Osteocyte (in vitro differentiated cells): ENCODE measurements at regions not wholly inside any gene's neighbourhood (a gene's known extent, or its start where the extent isn't known, plus 50 kb on each side); places are given as distances from the start of the nearest gene placed in this dataset.

ENCODE experiments used
- DNase-seq: peaks from one replicate; pipeline ENCODE4 v3.0.0; 2021; ENCODE audit warnings: mixed read lengths; ENCODE audit not compliant: unreplicated experiment; ENCODE audit errors: extremely low spot score
- H3K27ac Mint-ChIP-seq: one replicate; pipeline ENCODE4 v1.8.0; 2021; ENCODE audit warnings: mild to moderate bottlenecking, mixed read lengths; ENCODE audit not compliant: unreplicated experiment
- H3K27me3 Mint-ChIP-seq: one replicate; pipeline ENCODE4 v1.8.0; 2021; ENCODE audit warnings: mixed read lengths; ENCODE audit not compliant: unreplicated experiment
- H3K36me3 Mint-ChIP-seq: one replicate; pipeline ENCODE4 v1.8.0; 2021; ENCODE audit warnings: mixed read lengths; ENCODE audit not compliant: unreplicated experiment
- H3K4me1 Mint-ChIP-seq: one replicate; pipeline ENCODE4 v1.8.0; 2021; ENCODE audit warnings: mixed read lengths; ENCODE audit not compliant: unreplicated experiment
- H3K4me3 Mint-ChIP-seq: one replicate; pipeline ENCODE4 v1.8.0; 2021; ENCODE audit warnings: mild to moderate bottlenecking, moderate library complexity, mixed read lengths; ENCODE audit not compliant: unreplicated experiment
- H3K9me3 Mint-ChIP-seq: one replicate; pipeline ENCODE4 v1.8.0; 2021; ENCODE audit warnings: mixed read lengths; ENCODE audit not compliant: unreplicated experiment
- TF ChIP-seq, protein P1 (sequence below): fragments of 200-600 bp; sonication (generic); IDR thresholded peaks from 2 replicates; pipeline ENCODE4 v1.5.0; 2021; ENCODE audit warnings: antibody characterized with exemption, mild to moderate bottlenecking, moderate library complexity

DNA sequence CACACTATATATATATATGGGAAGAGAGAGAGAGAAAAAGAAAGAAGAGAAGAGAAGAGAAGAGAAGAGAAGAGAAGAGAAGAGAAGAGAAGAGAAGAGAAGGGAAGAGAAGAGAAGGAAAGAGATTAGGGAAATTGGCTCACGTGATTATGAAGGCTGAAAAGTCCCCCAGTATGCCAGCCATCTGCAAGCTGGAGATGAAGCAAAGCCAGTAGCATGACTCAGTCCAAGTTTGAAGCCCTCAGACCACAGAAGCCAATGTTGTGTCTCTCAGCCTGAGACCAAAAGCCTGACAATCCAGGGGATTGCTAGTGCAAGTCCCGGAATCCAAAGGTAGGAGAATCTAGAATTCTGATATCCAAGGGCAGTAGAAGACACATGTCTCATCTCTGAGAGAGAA is 206.3 kb upstream of the PRSS1 start:
- Mint-ChIP-seq H3K4me3 (no peak overlapping the region), H3K4me1 (peaks cover 19% of the 10 kb centered on the region), H3K9me3 (peaks cover 1% of the 10 kb centered on the region), H3K27me3 (no peaks in the 10 kb centered on the region), H3K36me3 (no peaks in the 10 kb centered on the region), H3K27ac (no peak overlapping the region)
- no peak for DNase-seq
- TF ChIP-seq, protein P1, sequence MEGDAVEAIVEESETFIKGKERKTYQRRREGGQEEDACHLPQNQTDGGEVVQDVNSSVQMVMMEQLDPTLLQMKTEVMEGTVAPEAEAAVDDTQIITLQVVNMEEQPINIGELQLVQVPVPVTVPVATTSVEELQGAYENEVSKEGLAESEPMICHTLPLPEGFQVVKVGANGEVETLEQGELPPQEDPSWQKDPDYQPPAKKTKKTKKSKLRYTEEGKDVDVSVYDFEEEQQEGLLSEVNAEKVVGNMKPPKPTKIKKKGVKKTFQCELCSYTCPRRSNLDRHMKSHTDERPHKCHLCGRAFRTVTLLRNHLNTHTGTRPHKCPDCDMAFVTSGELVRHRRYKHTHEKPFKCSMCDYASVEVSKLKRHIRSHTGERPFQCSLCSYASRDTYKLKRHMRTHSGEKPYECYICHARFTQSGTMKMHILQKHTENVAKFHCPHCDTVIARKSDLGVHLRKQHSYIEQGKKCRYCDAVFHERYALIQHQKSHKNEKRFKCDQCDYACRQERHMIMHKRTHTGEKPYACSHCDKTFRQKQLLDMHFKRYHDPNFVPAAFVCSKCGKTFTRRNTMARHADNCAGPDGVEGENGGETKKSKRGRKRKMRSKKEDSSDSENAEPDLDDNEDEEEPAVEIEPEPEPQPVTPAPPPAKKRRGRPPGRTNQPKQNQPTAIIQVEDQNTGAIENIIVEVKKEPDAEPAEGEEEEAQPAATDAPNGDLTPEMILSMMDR = no peak

DNA sequence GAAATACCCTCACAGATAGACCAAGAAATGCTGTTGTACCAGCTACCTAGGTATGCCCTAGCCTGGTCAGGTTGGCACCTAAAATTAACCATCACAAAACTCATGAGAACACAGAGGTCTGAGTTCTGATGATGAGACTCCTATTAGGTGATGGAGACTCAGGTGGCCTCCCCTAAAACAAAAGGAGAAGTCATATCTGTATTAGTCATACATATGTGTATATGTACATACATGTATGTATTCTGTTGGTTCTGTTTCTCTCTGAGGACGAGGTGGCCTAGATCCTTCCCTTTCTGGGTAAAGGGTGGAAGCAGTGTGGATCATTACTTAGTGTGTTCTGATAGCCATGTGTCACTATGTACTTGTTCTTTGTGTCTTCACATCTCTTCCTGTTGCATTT is 207.2 kb upstream of the PRSS1 start:
- Mint-ChIP-seq H3K27me3 (no peaks in the 10 kb centered on the region), H3K9me3 (no peaks in the 10 kb centered on the region), H3K4me3 (no peak overlapping the region), H3K27ac (no peak overlapping the region), H3K4me1 (peaks cover 19% of the 10 kb centered on the region), H3K36me3 (no peaks in the 10 kb centered on the region)
- TF ChIP-seq, protein P1 = no peak
- no peak for DNase-seq

DNA sequence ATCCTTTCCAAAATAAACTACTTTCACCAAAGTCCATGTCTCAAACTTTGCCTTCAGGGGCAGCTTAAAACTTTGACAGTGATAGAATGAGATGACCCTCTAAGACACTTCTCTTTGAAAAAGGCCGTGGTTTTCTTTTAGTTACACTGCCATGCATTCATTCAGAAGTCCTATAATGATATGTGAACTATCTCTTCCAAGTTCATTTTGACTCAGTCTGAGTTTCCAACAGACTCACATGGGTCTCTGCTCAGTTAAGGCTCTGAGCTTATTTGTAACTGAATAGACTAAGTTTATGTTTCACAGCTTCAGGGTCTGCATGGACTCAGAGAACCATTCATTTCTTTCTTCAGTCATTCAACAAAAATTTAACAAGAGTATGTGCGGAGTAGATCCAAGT is 208.9 kb upstream of the PRSS1 start:
- TF ChIP-seq, protein P1 = no peak
- Mint-ChIP-seq H3K27me3 (no peaks in the 10 kb centered on the region), H3K9me3 (no peaks in the 10 kb centered on the region), H3K4me1 (peaks cover 19% of the 10 kb centered on the region), H3K36me3 (no peaks in the 10 kb centered on the region), H3K27ac (peak overlapping the region; percentile 40), H3K4me3 (no peak overlapping the region)
- no peak for DNase-seq

DNA sequence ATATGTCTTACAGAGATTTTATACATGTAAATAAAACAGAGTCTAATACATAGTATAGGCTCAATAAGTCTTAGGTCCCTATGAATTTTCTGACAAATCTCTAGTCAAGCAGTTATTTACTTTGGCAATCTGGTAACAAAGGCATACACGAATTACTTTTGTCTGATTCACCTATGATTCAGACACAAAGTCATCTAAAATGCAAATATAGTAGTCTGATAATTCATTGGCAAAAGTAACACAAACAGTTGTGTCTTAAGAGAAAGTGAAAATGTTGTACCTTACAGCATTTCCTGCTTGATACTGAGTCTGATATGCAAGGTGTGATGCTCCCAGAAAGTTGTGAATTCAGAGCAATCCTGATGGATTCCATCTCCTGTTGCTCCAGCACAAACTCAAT is 209.4 kb upstream of the PRSS1 start:
- H3K27ac Mint-ChIP-seq = peak overlapping the region; percentile 40
- H3K9me3 Mint-ChIP-seq = no peaks in the 10 kb centered on the region
- H3K4me3 Mint-ChIP-seq = no peak overlapping the region
- H3K4me1 Mint-ChIP-seq = peaks cover 22% of the 10 kb centered on the region
- H3K36me3 Mint-ChIP-seq = no peaks in the 10 kb centered on the region
- TF ChIP-seq, protein P1 = no peak
- no peaks in the 10 kb centered on the region for H3K27me3 Mint-ChIP-seq
- DNase-seq = no peak

DNA sequence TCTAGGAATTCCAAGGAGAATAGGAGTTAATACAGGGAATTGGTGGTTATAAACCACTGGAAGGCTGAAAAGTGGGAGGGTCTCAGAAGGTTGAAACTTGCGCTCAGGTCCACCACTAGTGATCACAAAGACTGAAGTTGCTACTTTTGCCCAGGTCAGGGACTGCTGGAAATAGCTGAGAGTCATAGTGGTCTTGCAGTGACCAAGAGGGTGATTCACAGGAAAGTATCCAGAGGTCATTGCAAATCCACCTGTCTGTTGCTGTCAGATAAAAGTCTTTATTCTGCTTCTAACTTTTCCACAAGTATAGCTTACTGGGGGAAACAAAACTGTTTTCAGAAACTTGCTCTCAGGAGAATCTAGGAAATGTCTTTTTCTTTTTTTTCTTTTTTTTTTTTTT is 211.5 kb upstream of the PRSS1 start:
- H3K4me3 Mint-ChIP-seq = no peak overlapping the region
- no peaks in the 10 kb centered on the region for H3K9me3 Mint-ChIP-seq
- TF ChIP-seq, protein P1 = no peak
- peaks cover 3% of the 10 kb centered on the region for H3K27me3 Mint-ChIP-seq
- no peak overlapping the region for H3K27ac Mint-ChIP-seq
- no peak for DNase-seq
- no peaks in the 10 kb centered on the region for H3K36me3 Mint-ChIP-seq
- peaks cover 18% of the 10 kb centered on the region for H3K4me1 Mint-ChIP-seq
